Uterus (tissue), 2 donors: ENCODE measurements at regions not wholly inside any gene's neighbourhood (a gene's known extent, or its start where the extent isn't known, plus 50 kb on each side); places are given as distances from the start of the nearest gene placed in this dataset.

Source experiments
- POLR2A ChIP-seq, 2 donors: fragments of 450-650 bp; IDR thresholded peaks; one replicate each; pipeline ENCODE4 v1.6.1; 2016; ENCODE audit warnings: antibody characterized with exemption in 2 of 2, mild to moderate bottlenecking in 1 of 2, moderate library complexity in 1 of 2
- TF ChIP-seq, protein P1 (sequence below), 4 experiments: fragments of 200-600 bp in 2 of 4; fragments of 450-650 bp in 2 of 4; sonication (generic) in 2 of 4; IDR thresholded peaks; one replicate each; pipeline ENCODE4 v1.5.1; 2016 to 2019; ENCODE audit warnings: antibody characterized with exemption in 4 of 4, mild to moderate bottlenecking in 2 of 4, moderate library complexity in 1 of 4

DNA sequence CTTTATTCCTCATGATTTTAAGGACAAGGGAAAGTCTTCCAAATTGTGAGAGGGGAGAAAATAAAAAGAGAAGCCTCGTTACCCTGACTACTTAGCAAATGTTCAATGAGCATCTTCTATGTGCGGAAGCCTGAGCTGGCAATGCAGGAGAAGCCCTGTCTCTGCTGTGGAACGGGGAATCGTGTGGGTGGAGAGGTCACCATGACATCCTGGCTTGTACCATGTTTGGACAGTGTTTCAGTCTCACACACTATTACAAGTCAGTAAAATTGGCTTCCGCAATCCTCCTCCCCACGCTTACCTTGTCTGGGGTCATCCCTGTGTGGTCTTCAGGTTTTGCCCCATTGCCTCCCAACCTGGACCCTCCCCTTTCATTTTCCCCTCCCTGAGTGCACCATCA, 65.0 kb upstream of the PPM1B start:
- TF ChIP-seq, protein P1, sequence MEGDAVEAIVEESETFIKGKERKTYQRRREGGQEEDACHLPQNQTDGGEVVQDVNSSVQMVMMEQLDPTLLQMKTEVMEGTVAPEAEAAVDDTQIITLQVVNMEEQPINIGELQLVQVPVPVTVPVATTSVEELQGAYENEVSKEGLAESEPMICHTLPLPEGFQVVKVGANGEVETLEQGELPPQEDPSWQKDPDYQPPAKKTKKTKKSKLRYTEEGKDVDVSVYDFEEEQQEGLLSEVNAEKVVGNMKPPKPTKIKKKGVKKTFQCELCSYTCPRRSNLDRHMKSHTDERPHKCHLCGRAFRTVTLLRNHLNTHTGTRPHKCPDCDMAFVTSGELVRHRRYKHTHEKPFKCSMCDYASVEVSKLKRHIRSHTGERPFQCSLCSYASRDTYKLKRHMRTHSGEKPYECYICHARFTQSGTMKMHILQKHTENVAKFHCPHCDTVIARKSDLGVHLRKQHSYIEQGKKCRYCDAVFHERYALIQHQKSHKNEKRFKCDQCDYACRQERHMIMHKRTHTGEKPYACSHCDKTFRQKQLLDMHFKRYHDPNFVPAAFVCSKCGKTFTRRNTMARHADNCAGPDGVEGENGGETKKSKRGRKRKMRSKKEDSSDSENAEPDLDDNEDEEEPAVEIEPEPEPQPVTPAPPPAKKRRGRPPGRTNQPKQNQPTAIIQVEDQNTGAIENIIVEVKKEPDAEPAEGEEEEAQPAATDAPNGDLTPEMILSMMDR (IDR thresholded peaks at IDR 0.05) = no peak
- no peak for TF ChIP-seq POLR2A (IDR thresholded peaks at IDR 0.05)
